Body of pancreas (tissue), 4 donors: ENCODE measurements at regions not wholly inside any gene's neighbourhood (a gene's known extent, or its start where the extent isn't known, plus 50 kb on each side); places are given as distances from the start of the nearest gene placed in this dataset.

Source experiments
- CTCF ChIP-seq, 7 experiments: fragments of 450-650 bp in 4 of 7; fragments of 200-600 bp in 3 of 7; sonication (generic) in 3 of 7; IDR thresholded peaks; one replicate each; pipeline ENCODE4 v1.5.1; 2016 to 2019; ENCODE audit warnings: antibody characterized with exemption in 7 of 7
- POLR2A ChIP-seq, 3 donors: fragments of 450-650 bp; IDR thresholded peaks; one replicate each; pipeline ENCODE4 v1.6.1; 2016; ENCODE audit warnings: antibody characterized with exemption in 3 of 3, mild to moderate bottlenecking in 2 of 3

DNA sequence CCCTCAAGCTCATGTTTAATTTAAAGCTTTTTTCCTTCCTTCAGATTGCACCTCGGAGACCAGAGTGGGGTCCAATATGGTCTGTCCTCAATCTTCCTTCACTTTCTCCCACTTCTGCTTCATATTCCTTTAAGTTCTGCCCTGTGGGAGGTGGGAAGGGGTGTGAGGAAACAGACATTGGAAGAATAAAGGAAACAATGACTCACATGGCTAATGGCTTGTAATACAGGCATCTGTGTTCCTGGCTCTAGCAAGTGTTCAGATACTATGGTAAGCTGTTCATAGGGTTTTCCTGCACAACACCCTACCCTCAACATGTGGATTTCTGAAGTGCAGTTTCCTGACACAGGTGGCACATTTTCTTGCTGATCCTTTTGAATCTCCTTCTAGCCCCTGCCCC lies 209.5 kb downstream of the PIK3C3 start:
- TF ChIP-seq CTCF (IDR thresholded peaks at IDR 0.05) (no peak), POLR2A (IDR thresholded peaks at IDR 0.05) (no peak)
